OCI-LY1 (cell line): ENCODE measurements at regions not wholly inside any gene's neighbourhood (a gene's known extent, or its start where the extent isn't known, plus 50 kb on each side); places are given as distances from the start of the nearest gene placed in this dataset.

Experiments
- H2AFZ ChIP-seq: fragments of 200-600 bp; sonication (generic), shearing (Covaris generic); 2 replicates; pipeline ENCODE4 v1.6.0; 2014; ENCODE audit warnings: antibody characterized with exemption, mild to moderate bottlenecking, low read length
- H3F3A ChIP-seq: fragments of 200-600 bp; sonication (generic), shearing (Covaris generic); 2 replicates; pipeline ENCODE4 v1.6.0; 2014; ENCODE audit warnings: mild to moderate bottlenecking, antibody characterized with exemption, low read length, moderate library complexity; ENCODE audit not compliant: insufficient read depth
- H3K27ac ChIP-seq: fragments of 200-600 bp; sonication (generic); 2 replicates; pipeline ENCODE4 v1.5.1; 2014; ENCODE audit warnings: low read length, mixed run types, mild to moderate bottlenecking, low read depth; ENCODE audit not compliant: poor library complexity, severe bottlenecking
- H3K27me3 ChIP-seq: fragments of 200-600 bp; sonication (generic); 2 replicates; pipeline ENCODE4 v1.6.0; 2014; ENCODE audit warnings: antibody characterized with exemption, mild to moderate bottlenecking, low read length, moderate library complexity; ENCODE audit not compliant: insufficient read depth
- H3K36me3 ChIP-seq: fragments of 200-600 bp; sonication (generic); 2 replicates; pipeline ENCODE4 v1.6.1; 2014; ENCODE audit warnings: mild to moderate bottlenecking, antibody characterized with exemption, low read length, moderate library complexity, mixed read lengths; ENCODE audit not compliant: insufficient read depth
- H3K4me1 ChIP-seq: fragments of 200-600 bp; sonication (generic); 2 replicates; pipeline ENCODE4 v1.5.1; 2014; ENCODE audit warnings: mild to moderate bottlenecking, low read length, moderate library complexity; ENCODE audit not compliant: insufficient read depth, severe bottlenecking
- H3K4me2 ChIP-seq: fragments of 200-600 bp; sonication (generic), shearing (Covaris generic); 2 replicates; pipeline ENCODE4 v1.6.1; 2014; ENCODE audit warnings: low read length
- H3K4me3 ChIP-seq: fragments of 200-600 bp; sonication (generic); 2 replicates; pipeline ENCODE4 v1.5.1; 2014; ENCODE audit warnings: low read length, low read depth, mild to moderate bottlenecking, mixed read lengths; ENCODE audit not compliant: poor library complexity, severe bottlenecking
- H3K79me2 ChIP-seq: fragments of 200-600 bp; shearing (Covaris generic); 2 replicates; pipeline ENCODE4 v1.6.1; 2016; ENCODE audit warnings: mixed run types, low read length, mixed read lengths; ENCODE audit not compliant: insufficient read depth
- H3K9ac ChIP-seq: fragments of 200-600 bp; sonication (generic), shearing (Covaris generic); 2 replicates; pipeline ENCODE4 v1.6.1; 2014; ENCODE audit warnings: mild to moderate bottlenecking, low read length, mixed read lengths
- H3K9me2 ChIP-seq: fragments of 200-600 bp; sonication (generic), shearing (Covaris generic); 2 replicates; pipeline ENCODE4 v1.6.1; 2014; ENCODE audit warnings: low read depth, mild to moderate bottlenecking, low read length, mixed read lengths
- H3K9me3 ChIP-seq: fragments of 200-600 bp; shearing (Covaris generic); 2 replicates; pipeline ENCODE4 v1.6.1; 2014; ENCODE audit warnings: low read length, mixed read lengths
- H4K20me1 ChIP-seq: fragments of 200-600 bp; sonication (generic), shearing (Covaris generic); 2 replicates; pipeline ENCODE4 v1.6.0; 2016; ENCODE audit warnings: mild to moderate bottlenecking, low read length; ENCODE audit not compliant: insufficient read depth
- EZH2 ChIP-seq: fragments of 200-600 bp; sonication (generic), shearing (Covaris generic); IDR thresholded peaks from 2 replicates; pipeline ENCODE4 v1.8.0; 2017; ENCODE audit warnings: borderline replicate concordance, mixed run types, mild to moderate bottlenecking, antibody characterized with exemption, low read length, moderate library complexity, mixed read lengths
- TF ChIP-seq, protein P1 (sequence below): fragments of 200-600 bp; sonication (generic), shearing (Covaris generic); IDR thresholded peaks from 2 replicates; pipeline ENCODE4 v1.5.1; 2017; ENCODE audit warnings: mild to moderate bottlenecking, antibody characterized with exemption, low read length, moderate library complexity, mixed read lengths

GRCh38 chr2:217178341-217178740, 318.5 kb upstream of the TNP1 start:
- no peaks in the 10 kb centered on the region for H3F3A ChIP-seq
- H3K9me3 ChIP-seq, result no peaks in the 10 kb centered on the region
- no peak overlapping the region for H3K4me3 ChIP-seq
- H2AFZ ChIP-seq, result no peak overlapping the region
- H3K79me2 ChIP-seq, result no peaks in the 10 kb centered on the region
- TF ChIP-seq, protein P1, sequence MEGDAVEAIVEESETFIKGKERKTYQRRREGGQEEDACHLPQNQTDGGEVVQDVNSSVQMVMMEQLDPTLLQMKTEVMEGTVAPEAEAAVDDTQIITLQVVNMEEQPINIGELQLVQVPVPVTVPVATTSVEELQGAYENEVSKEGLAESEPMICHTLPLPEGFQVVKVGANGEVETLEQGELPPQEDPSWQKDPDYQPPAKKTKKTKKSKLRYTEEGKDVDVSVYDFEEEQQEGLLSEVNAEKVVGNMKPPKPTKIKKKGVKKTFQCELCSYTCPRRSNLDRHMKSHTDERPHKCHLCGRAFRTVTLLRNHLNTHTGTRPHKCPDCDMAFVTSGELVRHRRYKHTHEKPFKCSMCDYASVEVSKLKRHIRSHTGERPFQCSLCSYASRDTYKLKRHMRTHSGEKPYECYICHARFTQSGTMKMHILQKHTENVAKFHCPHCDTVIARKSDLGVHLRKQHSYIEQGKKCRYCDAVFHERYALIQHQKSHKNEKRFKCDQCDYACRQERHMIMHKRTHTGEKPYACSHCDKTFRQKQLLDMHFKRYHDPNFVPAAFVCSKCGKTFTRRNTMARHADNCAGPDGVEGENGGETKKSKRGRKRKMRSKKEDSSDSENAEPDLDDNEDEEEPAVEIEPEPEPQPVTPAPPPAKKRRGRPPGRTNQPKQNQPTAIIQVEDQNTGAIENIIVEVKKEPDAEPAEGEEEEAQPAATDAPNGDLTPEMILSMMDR, result no peak
- no peak for TF ChIP-seq EZH2
- no peak overlapping the region for H3K4me2 ChIP-seq
- no peaks in the 10 kb centered on the region for H3K27me3 ChIP-seq
- no peak overlapping the region for H3K27ac ChIP-seq
- no peaks in the 10 kb centered on the region for H3K36me3 ChIP-seq
- H3K9ac ChIP-seq, result no peak overlapping the region
- H3K9me2 ChIP-seq, result no peaks in the 10 kb centered on the region
- H4K20me1 ChIP-seq, result no peaks in the 10 kb centered on the region
- H3K4me1 ChIP-seq, result no peaks in the 10 kb centered on the region

GRCh38 chr2:217177720-217178119, 317.9 kb upstream of the TNP1 start:
- no peaks in the 10 kb centered on the region for H3K9me3 ChIP-seq
- H3K9ac ChIP-seq, result no peak overlapping the region
- H3K4me1 ChIP-seq, result no peaks in the 10 kb centered on the region
- no peaks in the 10 kb centered on the region for H4K20me1 ChIP-seq
- H3F3A ChIP-seq, result no peaks in the 10 kb centered on the region
- no peaks in the 10 kb centered on the region for H3K27me3 ChIP-seq
- TF ChIP-seq, protein P1, result no peak
- no peak for TF ChIP-seq EZH2
- no peak overlapping the region for H2AFZ ChIP-seq
- H3K36me3 ChIP-seq, result no peaks in the 10 kb centered on the region
- no peak overlapping the region for H3K4me3 ChIP-seq
- no peaks in the 10 kb centered on the region for H3K9me2 ChIP-seq
- H3K4me2 ChIP-seq, result no peak overlapping the region
- H3K27ac ChIP-seq, result no peak overlapping the region
- H3K79me2 ChIP-seq, result no peaks in the 10 kb centered on the region

- Histone ChIP-seq H3K4me3 (no peak overlapping the region), H3K36me3 (no peaks in the 10 kb centered on the region), H3K4me2 (no peak overlapping the region), H3K9me3 (no peaks in the 10 kb centered on the region), H3K4me1 (no peaks in the 10 kb centered on the region), H2AFZ (no peak overlapping the region), H3K9me2 (no peaks in the 10 kb centered on the region), H3K9ac (no peak overlapping the region), H3K27me3 (no peaks in the 10 kb centered on the region), H3F3A (no peaks in the 10 kb centered on the region), H3K79me2 (no peaks in the 10 kb centered on the region), H4K20me1 (no peaks in the 10 kb centered on the region), H3K27ac (no peak overlapping the region)
- TF ChIP-seq EZH2, result no peak
- TF ChIP-seq, protein P1, result no peak
Observed at GRCh38 chr2:217171874-217172273, 312.0 kb upstream of the TNP1 start.
